GM23248 (cell line): ENCODE measurements at regions not wholly inside any gene's neighbourhood (a gene's known extent, or its start where the extent isn't known, plus 50 kb on each side); places are given as distances from the start of the nearest gene placed in this dataset.

ENCODE experiments used
- EZH2 ChIP-seq: fragments of 200-600 bp; sonication (generic); IDR thresholded peaks from 2 replicates; pipeline ENCODE4 v1.6.1; 2018; ENCODE audit warnings: antibody characterized with exemption, mild to moderate bottlenecking; ENCODE audit not compliant: insufficient read depth, poor library complexity, severe bottlenecking
- EZH2phosphoT487 ChIP-seq: fragments of 200-600 bp; sonication (generic); IDR thresholded peaks from 2 replicates; pipeline ENCODE4 v1.6.1; 2018; ENCODE audit warnings: antibody characterized with exemption, moderate library complexity, mild to moderate bottlenecking, low read depth; ENCODE audit not compliant: insufficient read depth

DNA sequence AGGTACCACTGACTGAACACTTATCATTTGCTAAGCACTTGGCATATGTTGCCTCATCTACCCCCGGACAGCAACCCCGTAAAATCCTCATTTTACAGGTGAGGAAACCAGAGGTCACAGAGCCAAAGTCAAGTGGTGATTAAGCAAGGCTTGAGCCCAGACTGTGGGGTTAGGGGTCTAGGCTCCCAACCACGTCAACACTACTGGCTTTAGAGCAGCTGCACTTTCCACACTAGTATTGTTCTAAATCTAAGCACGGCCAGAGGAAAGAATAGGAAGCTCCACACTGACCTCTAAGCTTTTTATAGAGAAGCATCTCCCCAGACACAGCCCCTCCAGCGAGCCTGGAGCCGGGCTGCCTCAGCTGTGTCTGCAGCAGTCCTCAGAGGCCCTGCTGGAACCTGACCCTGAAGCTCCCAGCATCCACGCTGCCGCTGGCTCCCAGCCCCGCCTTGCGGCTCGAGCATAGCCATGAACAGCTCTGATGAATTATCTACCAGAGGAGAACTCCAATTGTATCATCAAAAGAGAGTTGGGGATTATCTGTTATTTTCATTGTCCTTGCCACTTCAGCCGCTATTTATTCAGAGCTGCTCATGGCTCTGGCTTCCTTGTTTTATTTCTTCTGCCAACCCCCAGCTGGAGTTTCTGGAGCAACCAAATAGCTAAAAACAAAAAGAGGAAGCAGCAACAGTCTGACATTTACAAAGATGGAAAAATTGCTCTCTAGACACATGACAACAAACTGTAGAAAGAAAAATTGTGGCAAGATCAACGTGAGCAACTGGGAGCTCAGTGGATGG, 62.2 kb upstream of the RTN4 start:
- no peak for TF ChIP-seq EZH2
- no peak for TF ChIP-seq EZH2phosphoT487
